Activated T-cell treated with anti-CD3 and anti-CD28 coated beads for 48 hours (primary cell): ENCODE measurements at regions not wholly inside any gene's neighbourhood (a gene's known extent, or its start where the extent isn't known, plus 50 kb on each side); places are given as distances from the start of the nearest gene placed in this dataset.
A peak's percentile ranks its signal among the peaks of the same experiment; 100 is the strongest.
"Not testable (repeated sequence)": the region's sequence is repeated elsewhere in the genome, so short reads cannot be mapped to it uniquely, and the experiment has no call there.

Experiments
- DNase-seq: peaks from one replicate; pipeline ENCODE4 v3.0.0-alpha.2; 2020; ENCODE audit warnings: low read depth

DNA sequence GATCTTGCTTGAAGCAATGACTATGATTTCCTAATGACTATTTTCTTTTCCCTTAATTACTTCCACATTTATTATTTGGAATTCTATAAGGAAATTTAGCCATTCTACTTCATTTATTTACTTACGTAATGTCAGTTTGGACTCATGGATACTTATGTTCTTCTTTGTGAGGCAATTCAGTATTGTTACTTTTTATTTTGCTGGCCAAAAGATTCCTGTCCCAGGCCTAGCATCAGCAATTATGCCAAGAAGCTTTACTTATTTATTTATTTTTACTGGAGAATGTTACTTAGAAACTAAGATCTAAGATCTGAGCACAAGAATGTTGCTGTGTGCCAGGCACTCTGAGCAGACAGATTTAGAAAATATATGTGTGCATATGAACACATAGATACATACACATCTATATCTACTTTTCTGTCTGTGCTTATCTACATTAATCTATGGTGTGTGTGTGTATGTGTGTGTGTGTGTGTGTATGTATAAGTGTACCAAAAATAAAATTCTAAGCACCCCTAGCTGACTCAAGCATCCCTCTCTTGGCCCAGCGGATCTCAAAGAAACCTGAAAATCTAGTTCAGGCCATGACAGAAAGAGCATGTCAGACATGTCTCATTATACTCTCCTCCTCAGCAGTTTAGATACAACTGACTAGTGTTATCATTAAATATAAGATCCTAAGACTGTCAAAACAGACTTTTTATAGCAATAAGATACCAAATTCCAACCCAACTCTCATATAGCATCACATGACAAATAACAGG, 640.0 kb upstream of the GJE1 start:
- no peak for DNase-seq

DNA sequence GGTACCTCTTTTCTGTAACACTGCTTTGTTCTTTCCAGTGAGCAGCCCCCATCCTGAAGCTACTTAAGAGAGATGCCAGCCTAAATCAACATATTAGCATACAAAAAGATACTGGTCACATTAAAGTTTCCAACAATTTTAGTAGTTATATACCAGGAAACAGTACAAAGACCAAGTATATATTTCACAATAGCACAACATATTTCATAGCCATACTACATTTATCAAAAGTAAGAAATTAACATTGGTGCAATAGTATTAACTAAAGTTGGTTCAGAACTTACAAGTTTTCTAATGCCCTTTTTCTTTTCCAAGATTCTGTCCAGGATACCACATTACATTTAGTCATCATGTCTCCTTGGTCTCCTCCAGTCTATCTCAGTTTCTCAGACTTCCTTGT, 641.0 kb upstream of the GJE1 start:
- DNase-seq = no peak

DNA sequence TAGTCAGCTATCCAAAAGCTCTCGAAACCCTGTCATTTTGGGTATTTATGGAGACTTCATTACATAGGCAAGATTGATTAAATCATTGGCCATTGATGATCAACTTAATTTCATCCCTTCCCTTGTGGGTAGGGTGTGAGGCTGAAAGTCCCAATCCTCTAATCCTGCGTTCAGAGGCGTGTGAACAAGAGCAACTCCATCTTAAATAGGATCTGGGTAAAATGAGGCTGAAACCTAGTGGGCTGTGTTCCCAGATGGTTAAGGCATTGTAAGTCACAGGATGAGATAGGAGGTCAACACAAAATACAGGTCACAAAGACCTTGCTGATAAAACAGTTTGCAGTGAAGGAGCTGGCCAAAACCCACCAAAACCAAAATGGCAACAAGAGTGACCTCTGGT, 641.7 kb upstream of the GJE1 start:
- DNase-seq = no peak

DNA sequence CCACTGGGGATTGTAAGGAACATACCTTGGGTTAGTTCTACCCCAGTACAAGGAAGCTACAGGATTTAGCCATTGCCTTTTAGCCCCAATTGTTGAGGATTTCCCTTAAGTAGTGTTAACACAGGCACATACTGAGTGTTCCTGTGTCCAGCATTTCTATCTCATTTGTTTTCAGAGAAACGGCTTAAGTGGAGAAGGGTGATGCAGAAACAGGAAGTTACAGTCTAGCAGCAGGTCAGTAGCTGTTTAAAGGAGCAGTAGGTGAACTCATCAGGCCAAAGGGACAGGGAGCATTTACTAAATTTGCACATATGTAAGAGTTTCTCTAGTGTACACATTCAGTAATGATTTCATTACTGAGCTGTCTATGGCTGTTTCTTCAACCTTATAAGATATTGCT, 644.2 kb upstream of the GJE1 start:
- no peak for DNase-seq

DNA sequence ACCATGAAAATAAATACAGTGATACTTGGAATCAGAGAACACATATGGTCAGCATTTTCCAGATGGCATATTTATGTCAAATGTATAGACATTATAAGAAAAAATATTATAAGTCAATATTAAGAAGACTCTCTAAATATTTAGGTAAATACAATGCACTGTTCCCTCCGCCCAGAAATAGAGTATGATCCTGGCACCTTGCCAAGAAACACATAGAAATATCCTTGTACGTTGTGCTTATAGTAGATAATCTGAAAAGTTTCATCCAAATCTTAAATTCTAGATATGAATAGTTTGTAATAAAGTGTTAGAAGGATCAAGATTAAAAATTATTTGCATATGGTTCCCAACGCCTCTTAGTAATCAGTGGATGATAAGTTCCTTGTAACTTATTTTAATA, 645.8 kb upstream of the GJE1 start:
- no peak for DNase-seq

DNA sequence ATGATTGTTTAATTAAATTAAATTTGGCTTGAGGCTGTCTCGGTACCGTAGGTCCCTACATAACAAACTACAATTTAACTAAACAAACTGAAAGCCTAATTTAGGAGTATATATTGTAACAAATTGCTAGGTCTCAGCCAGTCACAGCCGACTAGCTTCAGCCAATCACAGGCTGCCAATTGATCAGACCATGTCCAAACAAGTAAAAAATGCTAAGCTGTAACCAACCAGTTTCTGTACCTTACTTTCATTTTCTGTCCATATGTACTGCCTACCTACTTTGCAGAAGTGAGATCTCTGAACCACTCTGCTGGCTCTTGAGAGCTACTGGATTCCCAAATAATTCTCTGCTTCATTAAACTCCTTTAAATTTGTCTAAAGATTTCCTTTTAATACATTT, 648.0 kb upstream of the GJE1 start:
- DNase-seq = no peak

DNA sequence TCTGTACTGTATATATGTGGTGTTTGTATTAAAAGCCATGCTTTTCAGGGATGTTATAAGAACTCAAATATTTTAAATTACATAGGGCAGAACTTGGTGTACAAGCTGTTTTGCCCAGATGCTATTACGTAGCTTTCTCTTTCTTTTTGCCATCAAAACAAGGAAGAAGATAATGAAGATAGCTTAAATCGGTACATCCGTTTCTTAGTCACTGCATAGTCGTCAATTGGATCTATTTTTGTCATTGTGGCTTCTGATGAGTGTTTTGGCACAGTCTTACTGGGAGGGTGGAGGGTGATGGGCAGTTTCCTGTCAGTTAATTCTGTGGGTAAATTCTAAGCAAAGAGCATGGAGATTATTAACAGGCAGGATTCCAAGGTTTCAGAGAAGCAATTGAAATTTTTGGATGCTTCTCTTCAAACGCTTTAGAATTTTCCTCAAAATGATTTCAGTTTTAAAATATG, 649.1 kb upstream of the GJE1 start:
- DNase-seq = peak; percentile 30

DNA sequence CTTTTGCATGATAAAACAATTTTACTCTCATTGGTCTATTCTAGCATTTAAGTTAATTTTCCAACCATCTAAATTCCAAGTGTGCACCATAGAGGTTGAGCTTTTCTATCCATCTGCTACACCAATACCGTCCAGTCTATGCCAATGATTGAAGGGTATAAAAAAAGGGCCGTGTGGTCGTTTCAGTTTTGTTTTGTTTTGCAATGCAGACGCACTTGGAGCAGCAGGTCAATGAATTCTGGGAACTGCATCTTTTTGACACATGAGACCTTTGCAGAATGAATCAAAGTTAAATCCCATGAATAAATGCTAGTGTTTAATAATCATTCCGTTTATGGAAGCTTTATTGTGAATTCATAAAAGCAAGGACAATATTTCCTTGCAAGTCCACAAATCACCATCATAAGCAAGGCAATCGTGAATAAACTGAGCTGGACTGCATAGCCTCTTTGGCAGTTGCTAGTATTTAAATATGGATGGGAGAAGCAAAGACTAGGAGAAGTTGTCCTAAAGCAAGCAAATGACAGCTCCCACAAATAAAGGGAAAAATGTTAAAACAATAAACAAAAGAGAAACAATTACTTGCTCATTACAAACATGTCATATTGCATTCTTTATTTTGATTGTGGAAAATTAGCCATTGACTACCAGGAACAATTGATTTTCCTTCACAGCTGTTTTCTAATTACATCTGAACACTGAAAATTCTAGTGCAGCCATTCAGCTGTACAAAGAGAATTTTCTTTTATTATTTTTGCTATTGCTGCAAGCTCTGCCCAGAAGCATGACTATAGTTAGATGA, 649.7 kb upstream of the GJE1 start:
- no peak for DNase-seq

DNA sequence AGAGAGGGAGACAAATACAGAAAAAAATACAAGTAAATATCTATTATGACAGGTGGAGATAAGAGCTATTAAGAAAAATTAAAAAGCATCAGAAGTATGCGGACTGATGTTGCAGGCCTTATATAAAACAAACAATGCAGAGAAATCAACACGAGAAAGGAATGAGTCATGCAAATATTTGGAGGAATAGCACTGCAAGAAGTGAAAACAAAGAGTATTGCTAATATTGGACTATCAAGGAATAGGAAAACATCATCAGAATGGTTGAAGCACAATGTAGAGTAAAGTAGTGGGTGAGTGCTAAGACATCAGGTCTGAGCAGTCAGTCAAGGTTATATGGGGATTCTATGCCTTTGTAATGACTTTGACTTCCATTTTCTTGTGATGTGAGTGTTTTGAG, 657.5 kb upstream of the GJE1 start:
- no peak for DNase-seq

DNA sequence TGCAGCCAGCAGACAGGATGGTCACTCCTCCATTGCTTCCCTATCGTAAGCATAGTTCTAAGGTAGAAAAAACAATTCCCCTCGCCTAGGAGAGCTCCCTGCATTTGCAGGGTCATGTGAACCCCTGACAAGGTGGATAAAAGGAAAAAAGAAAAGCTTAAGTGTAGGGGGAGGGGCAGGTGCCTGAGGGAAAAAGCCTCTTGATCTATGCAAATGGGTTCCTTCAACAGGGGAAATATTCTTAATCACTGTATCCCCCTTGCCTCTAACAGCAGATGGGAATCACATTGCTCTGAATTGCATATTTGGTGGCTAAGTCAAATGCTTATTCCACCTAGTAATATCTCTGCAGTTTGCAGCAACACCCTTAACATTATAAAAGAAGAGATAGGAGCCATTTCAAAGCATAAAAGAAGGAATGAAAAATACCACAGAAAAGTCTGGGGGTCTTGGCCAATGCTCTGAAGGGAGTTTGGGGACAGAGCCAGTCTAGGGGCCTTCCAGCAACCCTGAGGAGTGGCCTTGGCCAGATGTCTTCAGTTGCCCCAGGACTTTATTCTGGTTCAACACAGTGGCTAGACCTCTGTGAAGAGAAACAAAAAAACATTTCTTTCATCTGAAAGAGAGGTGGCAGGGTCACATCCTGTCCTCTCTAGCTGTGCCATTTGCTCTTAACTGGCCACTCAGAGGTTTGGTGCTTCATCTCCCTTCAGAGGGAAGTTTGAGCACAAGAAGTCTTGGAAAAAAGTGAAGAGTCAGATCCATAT, 660.4 kb upstream of the GJE1 start:
- no peak for DNase-seq

DNA sequence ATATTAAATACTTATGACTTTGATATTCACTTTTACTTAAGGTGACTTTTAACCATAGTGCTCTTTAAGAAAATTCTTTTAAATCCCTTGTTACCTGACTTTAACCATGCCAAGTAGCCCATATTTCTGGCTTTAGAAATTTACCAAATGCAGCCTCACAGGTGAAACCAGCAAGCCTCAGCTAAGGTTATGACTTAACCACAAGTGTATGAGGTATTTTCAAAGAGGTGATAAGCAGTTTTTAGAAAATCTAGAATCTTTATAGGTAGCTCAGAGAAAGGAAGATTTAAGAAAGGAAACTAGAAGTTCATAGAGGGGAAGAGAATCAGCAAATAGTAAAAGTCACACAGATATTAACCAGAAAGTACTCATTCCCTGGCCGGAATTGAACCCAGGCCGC, 661.9 kb upstream of the GJE1 start:
- no peak for DNase-seq

DNA sequence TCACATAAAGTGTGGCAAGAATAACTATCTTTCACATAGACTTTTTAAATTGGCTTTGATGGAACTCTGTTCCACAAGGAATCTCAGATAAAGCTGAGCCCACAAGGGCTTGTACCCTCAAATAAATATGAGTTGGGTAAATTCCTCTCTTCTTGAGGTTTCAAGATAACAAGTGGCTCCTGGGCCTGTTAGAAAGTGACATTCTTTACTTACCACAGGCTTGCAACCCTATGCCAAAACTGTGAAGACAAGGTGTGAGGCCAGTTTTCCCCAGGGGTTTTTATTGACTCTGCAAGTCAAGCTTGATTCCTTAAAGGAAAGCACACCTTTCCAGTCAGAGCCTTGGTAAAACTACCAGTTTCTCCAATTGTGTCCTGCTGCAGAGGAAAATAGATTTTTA, 664.8 kb upstream of the GJE1 start:
- DNase-seq = no peak

DNA sequence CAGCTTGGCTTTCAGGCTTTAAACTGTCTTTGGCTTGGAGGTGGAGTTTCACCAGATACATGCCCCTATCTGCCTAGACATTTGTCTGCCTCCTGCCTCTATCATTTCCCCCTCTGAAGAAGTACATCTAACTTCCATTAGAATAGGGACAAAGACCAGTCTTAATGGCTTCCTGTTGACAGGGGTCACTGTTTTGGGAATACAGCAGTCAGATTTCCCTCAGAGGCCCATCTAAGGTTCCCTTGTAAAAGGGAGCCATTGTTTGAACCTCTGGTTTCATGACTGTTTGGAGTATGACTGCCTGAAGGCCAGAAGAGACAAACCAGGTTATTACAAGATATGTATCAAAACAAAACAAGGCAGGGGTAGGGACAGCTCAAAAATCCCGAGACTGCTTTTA, 665.7 kb upstream of the GJE1 start:
- no peak for DNase-seq

DNA sequence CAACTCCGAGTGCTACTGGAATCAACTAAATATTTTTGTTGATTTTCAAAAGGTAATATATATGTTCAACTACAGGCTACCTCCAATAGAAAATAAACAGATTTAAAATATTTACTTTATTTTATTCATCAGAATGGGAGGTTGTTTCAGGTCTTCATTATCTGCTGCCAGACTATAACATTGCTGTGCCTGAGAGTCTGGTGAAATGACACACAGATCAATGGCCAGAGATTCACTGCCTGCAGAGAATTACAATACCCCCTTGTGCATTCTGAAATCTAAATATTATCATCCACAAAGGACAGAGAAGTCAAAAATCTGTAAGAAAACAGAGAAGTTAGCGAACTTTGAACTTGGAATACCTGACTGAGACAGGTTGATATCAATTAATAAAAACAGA, 667.8 kb upstream of the GJE1 start:
- no peak for DNase-seq

DNA sequence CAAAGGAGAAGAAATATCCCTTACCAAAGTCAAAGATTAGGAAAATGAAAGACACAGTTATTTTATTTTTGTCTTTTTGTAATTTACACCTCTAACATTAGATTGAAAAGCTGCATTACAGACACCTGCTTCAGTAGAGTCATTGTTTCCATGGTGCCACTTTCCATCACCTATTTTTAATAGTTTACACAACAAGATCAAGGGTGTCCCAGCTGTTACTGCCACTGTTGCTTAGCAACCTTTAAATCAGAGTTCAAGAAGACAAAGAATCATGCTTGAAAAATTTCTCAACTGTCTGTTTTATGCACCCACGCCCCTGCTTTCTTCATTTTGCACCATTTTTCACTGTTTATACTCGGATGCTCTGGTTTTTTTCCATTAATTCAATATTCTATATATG, 668.2 kb upstream of the GJE1 start:
- no peak for DNase-seq

DNA sequence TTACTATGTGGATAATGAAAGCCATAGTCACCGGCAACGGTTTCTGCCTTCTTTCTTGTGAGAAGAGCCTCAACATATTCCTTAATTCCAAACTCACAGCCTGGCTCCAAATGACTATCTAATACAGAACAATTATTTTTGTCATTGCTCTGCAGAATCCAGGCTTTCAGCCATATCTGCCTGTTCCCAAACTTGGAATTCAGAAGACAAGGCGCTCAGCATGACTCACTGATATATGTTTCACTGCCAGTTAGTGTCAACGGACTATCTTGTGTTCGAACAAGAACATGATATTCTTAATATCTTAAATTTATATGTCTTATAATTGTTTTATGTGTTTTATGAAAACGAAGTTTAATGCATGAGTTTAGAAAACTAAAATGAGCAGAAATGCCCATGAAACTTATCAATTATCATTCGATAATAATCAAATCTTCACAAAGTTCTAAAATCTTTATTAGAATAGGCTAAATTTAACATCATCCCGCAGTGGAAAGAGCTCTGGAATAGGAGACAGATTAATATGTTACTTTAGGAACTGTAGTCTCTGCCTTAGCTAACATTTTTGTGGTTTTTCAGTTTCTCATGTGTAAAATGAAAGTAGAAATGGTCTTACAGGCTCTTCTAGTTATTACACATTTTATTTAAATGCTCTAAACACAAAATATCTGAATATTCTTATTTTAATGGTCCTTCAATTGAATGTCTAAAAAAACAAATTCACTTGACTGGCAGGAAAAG, 669.3 kb upstream of the GJE1 start:
- DNase-seq = no peak

DNA sequence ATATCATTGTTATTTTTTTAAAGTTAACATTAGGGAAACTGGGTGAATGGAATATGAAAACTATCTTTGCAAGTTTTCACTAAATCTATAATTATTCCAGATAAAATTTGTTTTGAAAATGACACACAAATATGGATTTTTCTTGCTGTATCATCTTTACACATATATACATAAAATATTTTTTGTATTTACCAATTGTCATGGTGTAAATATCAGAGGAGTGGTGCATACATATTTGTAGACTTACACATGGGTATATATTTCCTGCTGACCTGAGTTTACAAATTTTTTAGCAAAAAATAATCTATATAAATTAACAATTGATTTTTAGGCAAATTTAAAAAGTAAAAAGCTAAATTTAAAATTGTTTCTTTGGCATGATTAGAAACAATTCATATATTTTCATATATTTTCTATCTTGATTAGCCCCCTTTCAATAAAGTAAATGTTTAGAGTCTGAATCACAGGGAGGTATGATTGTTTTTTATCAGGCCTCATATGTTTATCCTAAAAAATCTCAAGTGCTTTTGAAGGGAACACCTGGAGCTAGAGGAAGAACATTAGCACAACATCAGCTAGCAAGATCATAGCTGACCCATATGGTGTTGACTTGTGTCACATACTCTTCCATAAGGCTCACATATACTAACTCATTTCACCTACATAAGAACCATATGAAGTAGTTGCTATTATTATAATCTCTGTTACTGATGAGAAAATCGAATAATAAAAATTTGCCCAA, 671.8 kb upstream of the GJE1 start:
- DNase-seq = no peak

DNA sequence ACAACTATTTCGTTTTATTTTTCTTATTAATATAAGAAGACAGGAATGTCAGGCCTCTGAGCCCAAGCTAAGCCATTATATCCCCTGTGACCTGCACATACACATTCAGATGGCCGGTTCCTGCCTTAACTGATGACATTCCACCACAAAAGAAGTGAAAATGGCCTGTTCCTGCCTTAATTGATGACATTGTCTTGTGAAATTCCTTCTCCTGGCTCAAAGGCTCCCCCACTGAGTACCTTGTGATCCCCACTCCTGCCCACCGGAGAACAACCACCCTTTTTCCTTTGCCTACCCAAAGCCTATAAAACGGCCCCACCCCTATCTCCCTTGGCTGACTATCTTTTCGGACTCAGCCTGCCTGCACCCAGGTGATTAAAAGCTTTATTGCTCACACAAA, 672.5 kb upstream of the GJE1 start:
- DNase-seq = not testable (repeated sequence)

DNA sequence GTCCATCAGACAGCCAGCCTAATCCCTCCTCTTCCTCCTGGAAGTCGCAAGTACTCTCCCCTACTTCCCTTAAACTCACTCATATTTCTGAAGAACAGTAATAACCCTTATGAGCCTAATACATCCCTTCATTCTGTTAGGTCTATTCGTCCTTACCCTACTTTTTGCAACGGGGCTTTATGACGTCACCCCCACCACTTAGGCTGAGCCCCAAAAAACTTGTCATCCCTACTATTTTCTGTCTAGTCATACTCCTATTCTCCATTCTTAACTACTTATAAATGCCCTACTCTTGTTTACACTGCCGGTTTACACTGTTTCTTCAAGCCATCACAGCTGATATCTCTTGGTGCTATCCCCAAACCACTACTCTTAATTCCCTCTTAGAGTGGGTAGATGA, 674.7 kb upstream of the GJE1 start:
- not testable (repeated sequence) for DNase-seq

DNA sequence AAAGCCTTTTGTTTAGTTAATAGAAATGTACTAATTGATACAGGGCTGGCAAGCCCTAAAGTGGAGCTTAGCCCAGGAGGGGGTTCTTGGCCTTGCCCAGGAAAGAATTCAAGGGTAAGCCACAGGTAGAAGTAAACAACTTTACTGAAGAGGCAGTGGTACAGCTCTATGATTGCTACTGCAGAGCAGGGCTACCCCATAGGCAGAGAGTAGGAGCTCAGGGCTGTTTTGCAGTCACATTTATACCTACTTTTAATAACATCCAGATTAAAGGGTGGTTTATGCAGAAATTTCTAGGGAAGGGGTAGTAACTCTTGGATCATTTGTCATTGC, 680.4 kb upstream of the GJE1 start:
- no peak for DNase-seq

DNA sequence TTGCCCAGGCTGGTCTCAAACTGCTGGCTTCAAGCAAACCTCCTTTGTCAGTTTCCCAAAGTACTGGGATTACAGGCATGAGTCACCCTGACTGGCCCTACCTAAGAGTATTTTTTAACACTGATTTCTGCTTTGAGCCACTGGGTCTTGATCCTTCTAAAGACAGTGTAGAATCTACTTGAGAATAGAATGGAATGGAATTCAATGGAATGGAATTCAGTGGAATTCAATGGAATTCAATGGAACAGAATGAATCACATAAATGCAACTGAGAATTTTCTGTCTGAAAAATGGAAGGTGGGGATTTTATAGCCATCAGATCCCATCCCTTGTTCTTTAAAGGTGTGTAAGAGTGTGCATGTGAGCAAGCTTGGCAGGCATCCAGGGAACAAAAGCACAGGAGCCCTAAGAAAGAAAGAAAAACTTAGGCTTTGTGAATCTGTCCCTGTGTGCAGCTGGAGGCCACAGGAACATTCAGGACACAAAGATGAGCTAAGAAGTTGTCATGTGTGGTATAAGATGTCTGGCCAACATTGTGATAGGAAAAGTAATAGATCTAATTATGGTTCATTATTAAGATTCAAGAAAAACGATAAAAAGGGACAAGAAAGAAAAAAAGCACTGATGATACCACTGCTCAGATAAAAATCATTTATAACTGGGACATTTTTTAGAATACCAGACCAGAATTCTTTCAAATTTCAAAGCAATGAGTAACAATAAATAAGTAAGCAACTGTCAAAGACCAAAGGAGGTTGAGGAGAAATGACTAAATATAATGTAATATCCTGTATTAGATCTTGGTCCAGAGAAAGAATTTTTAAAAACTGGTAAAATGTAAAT, 681.0 kb upstream of the GJE1 start:
- DNase-seq = no peak
